HFF-Myc (cell line): ENCODE measurements at regions not wholly inside any gene's neighbourhood (a gene's known extent, or its start where the extent isn't known, plus 50 kb on each side); places are given as distances from the start of the nearest gene placed in this dataset.

Source experiments
- DNase-seq: peaks from one replicate; pipeline ENCODE4 v3.0.0-alpha.2; 2011; ENCODE audit warnings: low read depth; ENCODE audit errors: extremely low read depth
- H3K4me3 ChIP-seq: replicated peaks from 2 replicates; pipeline ENCODE4 v1.5.1; 2011; ENCODE audit warnings: low read depth, mild to moderate bottlenecking, control low read depth, low read length
- CTCF ChIP-seq: IDR thresholded peaks from 2 replicates; pipeline ENCODE4 v1.5.1; 2012; ENCODE audit warnings: mild to moderate bottlenecking, low read depth, low read length, control low read depth; ENCODE audit errors: missing control alignments

GRCh38 chr4:184538023-184538599 is 63.8 kb upstream of the IRF2 start:
- peak; percentile 71 for TF ChIP-seq CTCF
- peak; percentile 82 for DNase-seq
- H3K4me3 ChIP-seq, result peak overlapping the region; percentile 58

GRCh38 chr4:184537269-184538022 is 63.1 kb upstream of the IRF2 start:
- TF ChIP-seq CTCF, result no peak
- H3K4me3 ChIP-seq, result peak overlapping the region; percentile 58
- DNase-seq, result peak; percentile 83

DNA sequence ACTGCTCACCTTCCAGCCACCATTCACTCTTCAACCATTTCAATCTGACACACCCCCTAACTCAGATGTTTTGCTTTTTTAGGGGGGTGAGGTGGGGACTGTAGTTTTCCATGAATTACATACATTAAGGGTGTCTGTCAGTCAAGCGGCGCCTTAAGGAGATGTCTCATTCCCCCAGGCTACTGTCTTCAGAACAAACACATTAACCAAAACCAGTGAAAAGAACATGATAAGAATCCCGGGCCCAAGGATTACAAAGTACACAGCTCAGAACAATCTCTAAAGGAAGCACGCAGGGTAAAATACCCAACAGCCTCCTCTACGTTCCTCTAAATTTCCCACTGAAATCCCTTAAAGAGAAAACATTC is 62.5 kb upstream of the IRF2 start:
- no peak for TF ChIP-seq CTCF
- no peak for DNase-seq
- peak overlapping the region; percentile 58 for H3K4me3 ChIP-seq

DNA sequence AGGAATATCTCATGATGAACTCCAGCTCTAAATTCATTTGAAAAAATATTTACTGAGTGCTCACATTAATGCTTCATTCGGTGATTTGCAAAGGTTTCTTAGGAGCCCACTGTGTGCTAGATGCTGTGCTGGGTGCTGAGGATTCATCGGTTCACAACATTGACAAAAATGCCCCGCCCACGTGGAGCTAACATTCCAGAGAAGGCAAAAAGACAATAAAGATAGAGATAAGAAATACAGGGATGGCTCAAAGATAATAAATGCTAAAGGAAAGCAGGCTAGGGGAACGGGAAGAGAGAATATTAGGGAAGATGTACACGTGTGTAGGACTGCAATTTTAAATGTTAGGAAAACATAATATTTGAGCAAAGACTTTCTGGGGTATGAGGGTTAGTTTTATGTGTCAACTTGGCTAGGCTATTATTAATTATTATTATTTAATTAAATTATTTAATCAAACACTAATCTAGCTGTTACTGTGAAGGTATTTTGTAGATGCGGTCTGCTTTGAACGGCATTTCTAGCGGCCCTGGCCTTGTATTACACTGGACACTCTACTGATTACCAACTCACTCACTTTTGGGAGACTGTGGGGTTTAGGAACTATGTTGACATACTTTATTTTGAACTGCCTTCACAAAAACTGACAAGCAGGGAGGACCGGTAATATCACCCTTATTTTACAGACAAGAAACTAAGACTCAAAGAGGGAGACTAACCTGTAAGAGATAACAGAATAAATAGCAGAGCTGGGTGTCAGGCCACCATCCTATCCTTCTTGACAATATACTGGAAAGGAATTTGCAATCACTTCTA is 61.9 kb upstream of the IRF2 start:
- no peak for TF ChIP-seq CTCF
- H3K4me3 ChIP-seq, result peak overlapping the region; percentile 58
- DNase-seq, result no peak

GRCh38 chr4:184534511-184535391 is 60.4 kb upstream of the IRF2 start:
- no peak for DNase-seq
- TF ChIP-seq CTCF, result no peak
- no peak overlapping the region for H3K4me3 ChIP-seq

DNA sequence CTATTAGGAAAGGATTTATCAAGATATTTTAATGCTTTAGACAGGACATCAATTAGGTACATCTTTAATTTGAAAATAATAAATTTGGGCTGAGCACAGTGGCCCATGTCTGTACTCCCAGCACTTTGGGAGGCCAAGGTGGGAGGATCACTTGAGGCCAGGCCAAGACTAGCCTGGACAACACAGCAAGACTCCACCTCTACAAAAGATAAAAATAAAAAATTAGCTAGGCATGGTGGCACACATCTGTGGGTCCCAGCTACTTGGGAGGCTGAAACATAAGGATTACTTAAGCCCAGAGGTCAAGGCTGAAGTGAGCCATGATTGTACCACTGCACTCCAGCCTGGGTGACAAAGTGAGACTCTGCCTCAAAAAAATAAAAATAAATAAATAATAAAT is 59.6 kb upstream of the IRF2 start:
- H3K4me3 ChIP-seq, result no peak overlapping the region
- DNase-seq, result no peak
- TF ChIP-seq CTCF, result no peak
